ENCODE measurements at regions not wholly inside any gene's neighbourhood (a gene's known extent, or its start where the extent isn't known, plus 50 kb on each side); places are given as distances from the start of the nearest gene placed in this dataset.

GRCh38 chr12:77251799-77252198 is 186.4 kb upstream of the E2F7 start (continued):
- TF ChIP-seq GMEB1 (CRISPR knock-in tag; IDR thresholded peaks at IDR 0.05) (no peak), ETV5 (CRISPR knock-in tag; IDR thresholded peaks at IDR 0.05; ENCODE audit: low read depth) (no peak), HCFC1 (IDR thresholded peaks at IDR 0.05; ENCODE audit: low read depth, low read length) (no peak)

GRCh38 chr12:77249892-77250291 is 184.5 kb upstream of the E2F7 start:
- Histone ChIP-seq H3K4me3 (no peak overlapping the region), H3K9me3 (replicated peaks; ENCODE audit: control insufficient read depth, insufficient read depth, low read depth, low read length) (no peaks in the 10 kb centered on the region), H3K79me2 (ENCODE audit: control insufficient read depth, insufficient read depth, low read length) (no peaks in the 10 kb centered on the region), H3K9ac (ENCODE audit: insufficient read depth in 1 of 2, low read depth in 2 of 2, low read length in 2 of 2) (no peak overlapping the region), H4K20me1 (replicated peaks; ENCODE audit: control insufficient read depth, insufficient read depth, low read length) (no peaks in the 10 kb centered on the region), H3K27me3 (ENCODE audit: control insufficient read depth in 2 of 2, insufficient read depth in 2 of 2, low read length in 2 of 2) (no peaks in the 10 kb centered on the region), H3K36me3 (ENCODE audit: control insufficient read depth, insufficient read depth, low read length) (no peaks in the 10 kb centered on the region), H3K4me1 (replicated peaks in 1 of 2; ENCODE audit: control insufficient read depth in 2 of 2, insufficient read depth in 2 of 2, low read length in 2 of 2) (no peaks in the 10 kb centered on the region), H3K4me2 (ENCODE audit: insufficient read depth, low read length) (no peak overlapping the region), H3K9me1 (ENCODE audit: control insufficient read depth, insufficient read depth, low read length) (no peaks in the 10 kb centered on the region), H3K27ac (ENCODE audit: extremely low read depth, low read depth, low read length) (no peak overlapping the region), H2AFZ (ENCODE audit: low read depth, low read length) (no peak overlapping the region)
- FAIRE-seq (no peak), DNase-seq (ENCODE audit: extremely low read depth in 1 of 4, low spot score in 3 of 4) (no peak), ATAC-seq (no peak)
- POLR2A ChIA-PET: no interaction called here
- no TSS peak for BruUV-seq (replicated peaks)
- intact Hi-C loops (cut with micrococcal nuclease): no loop called here
- CTCF ChIA-PET (ENCODE audit: low intra/inter-chr PET ratio): no interaction called here
- TF ChIP-seq CEBPG (CRISPR knock-in tag; IDR thresholded peaks at IDR 0.05): no peak
- peak in 1 of 2 experiments; percentile 40; a peak in 1 of 4 replicates for TF ChIP-seq CEBPG (tag; conservative IDR thresholded peaks at IDR 0.05 in 1 of 2, IDR thresholded peaks at IDR 0.05 in 1 of 2)
- no peak for TF ChIP-seq KDM1A (IDR thresholded peaks at IDR 0.05)
- WGBS (ENCODE audit: insufficient coverage, low coverage, missing lambda C conversion rate): 1% methylated on average over 5 of the region's 5 CpGs
- in situ Hi-C loops (cut with MboI): no loop called here
